Hepatocyte (in vitro differentiated cells): ENCODE measurements at regions not wholly inside any gene's neighbourhood (a gene's known extent, or its start where the extent isn't known, plus 50 kb on each side); places are given as distances from the start of the nearest gene placed in this dataset.

Experiments
- EZH2 ChIP-seq: fragments of 200-600 bp; sonication (generic); IDR thresholded peaks from 2 replicates; pipeline ENCODE4 v1.6.1; 2016; ENCODE audit warnings: antibody characterized with exemption, mild to moderate bottlenecking, borderline replicate concordance
- EZH2phosphoT487 ChIP-seq: fragments of 200-600 bp; sonication (generic); IDR thresholded peaks from one replicate; pipeline ENCODE4 v1.6.1; 2018; ENCODE audit warnings: antibody characterized with exemption, mild to moderate bottlenecking, low read depth, moderate library complexity; ENCODE audit not compliant: unreplicated experiment, severe bottlenecking
- TF ChIP-seq, protein P1 (sequence below): fragments of 200-600 bp; sonication (generic); IDR thresholded peaks from 2 replicates; pipeline ENCODE4 v1.5.1; 2016; ENCODE audit warnings: antibody characterized with exemption, mild to moderate bottlenecking; ENCODE audit not compliant: poor library complexity

GRCh38 chr1:170808216-170808885, 127.0 kb upstream of the MROH9 start:
- TF ChIP-seq EZH2 (no peak), EZH2phosphoT487 (no peak)
- TF ChIP-seq, protein P1, sequence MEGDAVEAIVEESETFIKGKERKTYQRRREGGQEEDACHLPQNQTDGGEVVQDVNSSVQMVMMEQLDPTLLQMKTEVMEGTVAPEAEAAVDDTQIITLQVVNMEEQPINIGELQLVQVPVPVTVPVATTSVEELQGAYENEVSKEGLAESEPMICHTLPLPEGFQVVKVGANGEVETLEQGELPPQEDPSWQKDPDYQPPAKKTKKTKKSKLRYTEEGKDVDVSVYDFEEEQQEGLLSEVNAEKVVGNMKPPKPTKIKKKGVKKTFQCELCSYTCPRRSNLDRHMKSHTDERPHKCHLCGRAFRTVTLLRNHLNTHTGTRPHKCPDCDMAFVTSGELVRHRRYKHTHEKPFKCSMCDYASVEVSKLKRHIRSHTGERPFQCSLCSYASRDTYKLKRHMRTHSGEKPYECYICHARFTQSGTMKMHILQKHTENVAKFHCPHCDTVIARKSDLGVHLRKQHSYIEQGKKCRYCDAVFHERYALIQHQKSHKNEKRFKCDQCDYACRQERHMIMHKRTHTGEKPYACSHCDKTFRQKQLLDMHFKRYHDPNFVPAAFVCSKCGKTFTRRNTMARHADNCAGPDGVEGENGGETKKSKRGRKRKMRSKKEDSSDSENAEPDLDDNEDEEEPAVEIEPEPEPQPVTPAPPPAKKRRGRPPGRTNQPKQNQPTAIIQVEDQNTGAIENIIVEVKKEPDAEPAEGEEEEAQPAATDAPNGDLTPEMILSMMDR, result no peak
